ENCODE measurements at regions not wholly inside any gene's neighbourhood (a gene's known extent, or its start where the extent isn't known, plus 50 kb on each side); places are given as distances from the start of the nearest gene placed in this dataset.
A peak's percentile ranks its signal among the peaks of the same experiment; 100 is the strongest.

GRCh38 chr2:207394203-207394781, 135.5 kb upstream of the CREB1 start:
- TF ChIP-seq, protein P1, sequence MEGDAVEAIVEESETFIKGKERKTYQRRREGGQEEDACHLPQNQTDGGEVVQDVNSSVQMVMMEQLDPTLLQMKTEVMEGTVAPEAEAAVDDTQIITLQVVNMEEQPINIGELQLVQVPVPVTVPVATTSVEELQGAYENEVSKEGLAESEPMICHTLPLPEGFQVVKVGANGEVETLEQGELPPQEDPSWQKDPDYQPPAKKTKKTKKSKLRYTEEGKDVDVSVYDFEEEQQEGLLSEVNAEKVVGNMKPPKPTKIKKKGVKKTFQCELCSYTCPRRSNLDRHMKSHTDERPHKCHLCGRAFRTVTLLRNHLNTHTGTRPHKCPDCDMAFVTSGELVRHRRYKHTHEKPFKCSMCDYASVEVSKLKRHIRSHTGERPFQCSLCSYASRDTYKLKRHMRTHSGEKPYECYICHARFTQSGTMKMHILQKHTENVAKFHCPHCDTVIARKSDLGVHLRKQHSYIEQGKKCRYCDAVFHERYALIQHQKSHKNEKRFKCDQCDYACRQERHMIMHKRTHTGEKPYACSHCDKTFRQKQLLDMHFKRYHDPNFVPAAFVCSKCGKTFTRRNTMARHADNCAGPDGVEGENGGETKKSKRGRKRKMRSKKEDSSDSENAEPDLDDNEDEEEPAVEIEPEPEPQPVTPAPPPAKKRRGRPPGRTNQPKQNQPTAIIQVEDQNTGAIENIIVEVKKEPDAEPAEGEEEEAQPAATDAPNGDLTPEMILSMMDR (IDR thresholded peaks at IDR 0.05; ENCODE audit: low read depth, low read length) = no peak
- no peak overlapping the region for H3K4me3 ChIP-seq (ENCODE audit: low read depth, low read length)
- peak; percentile 43 for DNase-seq (ENCODE audit: low read depth, low spot score)
- in situ Hi-C loops (cut with HindIII; ENCODE audit: low sequenced_read_pairs) = no loop called here

GRCh38 chr2:207394812-207395534, 134.8 kb upstream of the CREB1 start:
- in situ Hi-C loops (cut with HindIII; ENCODE audit: low sequenced_read_pairs) = no loop called here
- TF ChIP-seq, protein P1 (IDR thresholded peaks at IDR 0.05; ENCODE audit: low read depth, low read length) = no peak
- peak; percentile 97 for DNase-seq (ENCODE audit: low read depth, low spot score)
- no peak overlapping the region for H3K4me3 ChIP-seq (ENCODE audit: low read depth, low read length)

GRCh38 chr2:207395535-207396251, 134.1 kb upstream of the CREB1 start:
- in situ Hi-C loops (cut with HindIII; ENCODE audit: low sequenced_read_pairs) = no loop called here
- DNase-seq (ENCODE audit: low read depth, low spot score) = no peak
- TF ChIP-seq, protein P1 (IDR thresholded peaks at IDR 0.05; ENCODE audit: low read depth, low read length) = no peak
- H3K4me3 ChIP-seq (ENCODE audit: low read depth, low read length) = no peak overlapping the region

DNA sequence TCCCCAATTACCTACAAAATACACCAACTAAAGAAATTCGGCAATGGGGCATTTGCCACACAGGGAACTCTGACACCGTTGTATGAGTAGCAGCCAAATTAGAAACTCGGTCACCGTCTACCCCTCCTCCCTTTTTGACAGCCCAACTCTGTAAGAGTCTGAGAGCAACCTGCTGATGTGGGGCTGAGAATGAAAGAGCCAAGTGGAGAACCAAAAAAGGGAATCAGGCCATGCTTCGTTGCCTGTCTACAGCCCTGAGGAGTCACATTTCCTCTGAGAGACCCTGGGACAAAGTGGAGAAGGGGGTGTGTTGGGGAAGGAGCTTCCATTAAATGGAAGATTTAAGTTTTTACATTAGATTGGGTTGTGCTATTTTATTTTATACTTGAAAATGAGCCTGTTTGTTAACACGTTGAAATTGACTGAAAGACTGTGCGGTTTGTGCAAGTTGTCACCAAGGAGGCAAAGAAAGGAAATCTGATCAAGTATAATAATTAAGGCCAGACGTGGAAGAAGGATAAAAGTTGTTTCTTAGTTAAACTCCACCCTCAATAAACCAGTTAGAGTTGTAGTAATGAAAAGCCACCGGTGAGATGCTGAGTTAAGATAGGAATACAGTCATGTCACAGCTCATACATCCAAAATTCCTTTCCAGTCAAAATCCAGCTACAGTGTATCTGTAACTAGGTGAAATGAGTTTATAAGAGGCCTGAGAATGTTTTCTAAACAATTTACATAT, 131.7 kb upstream of the CREB1 start:
- DNase-seq (ENCODE audit: low read depth, low spot score) = no peak
- TF ChIP-seq, protein P1 (IDR thresholded peaks at IDR 0.05; ENCODE audit: low read depth, low read length) = no peak
- in situ Hi-C loops (cut with HindIII; ENCODE audit: low sequenced_read_pairs) = no loop called here
- no peak overlapping the region for H3K4me3 ChIP-seq (ENCODE audit: low read depth, low read length)

GRCh38 chr2:207399301-207399700, 130.5 kb upstream of the CREB1 start:
- in situ Hi-C loops (cut with HindIII; ENCODE audit: low sequenced_read_pairs) = no loop called here

DNA sequence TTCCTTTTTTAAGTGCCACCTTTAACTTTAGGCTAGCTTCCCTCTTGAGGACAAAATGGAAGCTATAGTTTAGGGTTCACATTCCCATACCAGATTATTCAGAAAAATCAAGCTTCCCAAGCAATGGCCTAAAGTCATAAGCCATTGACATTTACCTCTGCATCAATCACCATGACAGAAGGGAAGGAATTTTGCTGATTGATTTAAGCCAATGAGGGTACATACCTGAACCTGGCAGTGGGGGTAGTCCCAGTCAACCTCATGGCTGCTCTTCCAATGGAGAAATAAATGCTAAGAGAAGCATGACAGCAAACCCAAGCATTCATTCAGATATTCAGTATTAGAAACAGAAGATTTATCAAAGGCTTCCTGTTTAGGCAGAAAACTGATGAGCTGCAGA, 128.4 kb upstream of the CREB1 start:
- in situ Hi-C loops (cut with HindIII; ENCODE audit: low sequenced_read_pairs) = no loop called here
- no peak for DNase-seq (ENCODE audit: low read depth, low spot score)
- TF ChIP-seq, protein P1 (IDR thresholded peaks at IDR 0.05; ENCODE audit: low read depth, low read length) = no peak
- H3K4me3 ChIP-seq (ENCODE audit: low read depth, low read length) = no peak overlapping the region

More at GRCh38 chr2:207399301-207399700, 130.5 kb upstream of the CREB1 start:
- TF ChIP-seq, protein P1 (IDR thresholded peaks at IDR 0.05; ENCODE audit: low read depth, low read length) = no peak
- no peak for DNase-seq (ENCODE audit: low read depth, low spot score)
- no peak overlapping the region for H3K4me3 ChIP-seq (ENCODE audit: low read depth, low read length)

Data from astrocyte of the spinal cord (primary cell).